ENCODE measurements at regions not wholly inside any gene's neighbourhood (a gene's known extent, or its start where the extent isn't known, plus 50 kb on each side); places are given as distances from the start of the nearest gene placed in this dataset.

GRCh38 chr16:86963600-86964575 is 353.3 kb downstream of the C16orf95 start:
- DNase-seq: no peak

GRCh38 chr16:86964796-86965241 is 352.4 kb downstream of the C16orf95 start:
- DNase-seq: no peak

- DNase-seq: no peak
Observed at GRCh38 chr16:86965331-86965730, 351.9 kb downstream of the C16orf95 start.

- DNase-seq: no peak
Observed at GRCh38 chr16:86965840-86966550, 351.2 kb downstream of the C16orf95 start.

GRCh38 chr16:86966777-86967176 is 350.4 kb downstream of the C16orf95 start:
- no peak for DNase-seq

GRCh38 chr16:86968866-86969265 is 348.3 kb downstream of the C16orf95 start:
- no peak for DNase-seq

GRCh38 chr16:86969716-86970115 is 347.5 kb downstream of the C16orf95 start:
- DNase-seq: no peak

GRCh38 chr16:86970279-86970678 is 346.9 kb downstream of the C16orf95 start:
- DNase-seq: no peak

GRCh38 chr16:86970726-86971125 is 346.5 kb downstream of the C16orf95 start:
- no peak for DNase-seq

- no peak for DNase-seq
Observed at GRCh38 chr16:86971251-86971650, 345.9 kb downstream of the C16orf95 start.

GRCh38 chr16:86974120-86974519 is 343.1 kb downstream of the C16orf95 start:
- DNase-seq: no peak

GRCh38 chr16:86975445-86975844 is 341.7 kb downstream of the C16orf95 start:
- no peak for DNase-seq

- no peak for DNase-seq
Observed at GRCh38 chr16:86977076-86977676, 340.0 kb downstream of the C16orf95 start.

- DNase-seq: no peak
Observed at GRCh38 chr16:86978445-86979030, 338.7 kb downstream of the C16orf95 start.

- no peak for DNase-seq
Observed at GRCh38 chr16:86979061-86979460, 338.1 kb downstream of the C16orf95 start.

GRCh38 chr16:86979984-86980553 is 337.1 kb downstream of the C16orf95 start:
- DNase-seq: no peak

- no peak for DNase-seq
Observed at GRCh38 chr16:86980644-86981043, 336.5 kb downstream of the C16orf95 start.

GRCh38 chr16:86982347-86982596 is 334.9 kb downstream of the C16orf95 start:
- no peak for DNase-seq

- no peak for DNase-seq
Observed at GRCh38 chr16:86982912-86983311, 334.3 kb downstream of the C16orf95 start.

GRCh38 chr16:86983621-86984020 is 333.6 kb downstream of the C16orf95 start:
- DNase-seq: no peak

GRCh38 chr16:86984343-86984742 is 332.8 kb downstream of the C16orf95 start:
- DNase-seq: no peak

- DNase-seq: no peak
Observed at GRCh38 chr16:86984991-86985647, 332.1 kb downstream of the C16orf95 start.

Data from effector CD4-positive, alpha-beta T cell (primary cell).